ENCODE measurements at regions not wholly inside any gene's neighbourhood (a gene's known extent, or its start where the extent isn't known, plus 50 kb on each side); places are given as distances from the start of the nearest gene placed in this dataset.

- CTCF ChIA-PET = no interaction called here
- Mint-ChIP-seq H3K9me3 (ENCODE audit: unreplicated experiment) (peaks cover 2% of the 10 kb centered on the region), H3K4me1 (ENCODE audit: insufficient read depth, unreplicated experiment) (no peaks in the 10 kb centered on the region), H3K27ac (ENCODE audit: low read depth, unreplicated experiment) (no peak overlapping the region), H3K36me3 (ENCODE audit: insufficient read depth, unreplicated experiment) (no peaks in the 10 kb centered on the region), H3K4me3 (ENCODE audit: unreplicated experiment) (no peak overlapping the region), H3K27me3 (ENCODE audit: insufficient read depth, unreplicated experiment) (no peaks in the 10 kb centered on the region)
- TF ChIP-seq CTCF (IDR thresholded peaks at IDR 0.05; ENCODE audit: unreplicated experiment) = no peak
- POLR2A ChIA-PET = interaction anchor here (0.7 kb wide), 2 partner anchors 11 to 111 kb away, joined by 3 to 4 read pairs; no protein-coding TSS in a partner anchor
- DNase-seq (ENCODE audit: unreplicated experiment) = no peak
- intact Hi-C loops (cut with micrococcal nuclease) = no loop called here
- BruUV-seq (replicated peaks) = no TSS peak
Observed at GRCh38 chr1:55939866-55940265, 639.5 kb downstream of the PLPP3 start.

GRCh38 chr1:55938861-55939260 is 640.5 kb downstream of the PLPP3 start:
- BruUV-seq (replicated peaks) = no TSS peak
- H3K4me1 Mint-ChIP-seq (ENCODE audit: insufficient read depth, unreplicated experiment) = no peaks in the 10 kb centered on the region
- H3K27ac Mint-ChIP-seq (ENCODE audit: low read depth, unreplicated experiment) = no peak overlapping the region
- CTCF ChIA-PET = interaction anchor here (0.6 kb wide), 1 partner anchor 254 kb away, joined by 3 read pairs; no protein-coding TSS in a partner anchor
- intact Hi-C loops (cut with micrococcal nuclease) = no loop called here
- no peak overlapping the region for H3K4me3 Mint-ChIP-seq (ENCODE audit: unreplicated experiment)
- no peaks in the 10 kb centered on the region for H3K36me3 Mint-ChIP-seq (ENCODE audit: insufficient read depth, unreplicated experiment)
- no peak for DNase-seq (ENCODE audit: unreplicated experiment)
- POLR2A ChIA-PET = interaction anchor here (1.0 kb wide), 1 partner anchor 10 kb away, joined by 3 read pairs; no protein-coding TSS in a partner anchor
- no peaks in the 10 kb centered on the region for H3K27me3 Mint-ChIP-seq (ENCODE audit: insufficient read depth, unreplicated experiment)
- H3K9me3 Mint-ChIP-seq (ENCODE audit: unreplicated experiment) = peaks cover 8% of the 10 kb centered on the region
- TF ChIP-seq CTCF (IDR thresholded peaks at IDR 0.05; ENCODE audit: unreplicated experiment) = no peak

- peaks cover 8% of the 10 kb centered on the region for H3K9me3 Mint-ChIP-seq (ENCODE audit: unreplicated experiment)
- no peak overlapping the region for H3K27ac Mint-ChIP-seq (ENCODE audit: low read depth, unreplicated experiment)
- no peaks in the 10 kb centered on the region for H3K4me1 Mint-ChIP-seq (ENCODE audit: insufficient read depth, unreplicated experiment)
- CTCF ChIA-PET = no interaction called here
- no peak for TF ChIP-seq CTCF (IDR thresholded peaks at IDR 0.05; ENCODE audit: unreplicated experiment)
- DNase-seq (ENCODE audit: unreplicated experiment) = no peak
- BruUV-seq (replicated peaks) = no TSS peak
- intact Hi-C loops (cut with micrococcal nuclease) = no loop called here
- POLR2A ChIA-PET = interaction anchor here (1.0 kb wide), 1 partner anchor 10 kb away, joined by 3 read pairs; no protein-coding TSS in a partner anchor
- H3K36me3 Mint-ChIP-seq (ENCODE audit: insufficient read depth, unreplicated experiment) = no peaks in the 10 kb centered on the region
- H3K4me3 Mint-ChIP-seq (ENCODE audit: unreplicated experiment) = no peak overlapping the region
- no peaks in the 10 kb centered on the region for H3K27me3 Mint-ChIP-seq (ENCODE audit: insufficient read depth, unreplicated experiment)
Observed at GRCh38 chr1:55938376-55938850, 641.0 kb downstream of the PLPP3 start.

GRCh38 chr1:55937840-55938375 is 641.5 kb downstream of the PLPP3 start:
- POLR2A ChIA-PET = interaction anchor here (1.0 kb wide), 1 partner anchor 9 kb away, joined by 3 read pairs; no protein-coding TSS in a partner anchor
- H3K36me3 Mint-ChIP-seq (ENCODE audit: insufficient read depth, unreplicated experiment) = no peaks in the 10 kb centered on the region
- intact Hi-C loops (cut with micrococcal nuclease) = no loop called here

More at GRCh38 chr1:55937840-55938375, 641.5 kb downstream of the PLPP3 start:
- CTCF ChIA-PET = no interaction called here
- no peak overlapping the region for H3K27ac Mint-ChIP-seq (ENCODE audit: low read depth, unreplicated experiment)
- peaks cover 8% of the 10 kb centered on the region for H3K9me3 Mint-ChIP-seq (ENCODE audit: unreplicated experiment)
- no peak for TF ChIP-seq CTCF (IDR thresholded peaks at IDR 0.05; ENCODE audit: unreplicated experiment)
- BruUV-seq (replicated peaks) = no TSS peak
- no peak for DNase-seq (ENCODE audit: unreplicated experiment)
- no peak overlapping the region for H3K4me3 Mint-ChIP-seq (ENCODE audit: unreplicated experiment)
- H3K4me1 Mint-ChIP-seq (ENCODE audit: insufficient read depth, unreplicated experiment) = no peaks in the 10 kb centered on the region
- H3K27me3 Mint-ChIP-seq (ENCODE audit: insufficient read depth, unreplicated experiment) = no peaks in the 10 kb centered on the region

Data from MCF 10A (cell line).